Stimulated activated CD8-positive, alpha-beta memory T cell treated with anti-CD3 and anti-CD28 coated beads, Interleukin-2, amount 100 ng/mL, for 1 hour (primary cell): ENCODE measurements at regions not wholly inside any gene's neighbourhood (a gene's known extent, or its start where the extent isn't known, plus 50 kb on each side); places are given as distances from the start of the nearest gene placed in this dataset.
"Not testable (repeated sequence)": the region's sequence is repeated elsewhere in the genome, so short reads cannot be mapped to it uniquely, and the experiment has no call there.

Experiments used
- DNase-seq, 2 donors: peaks; one replicate each; pipeline ENCODE4 v3.0.0-alpha.2; 2020; ENCODE audit warnings: low read depth in 2 of 2

DNA sequence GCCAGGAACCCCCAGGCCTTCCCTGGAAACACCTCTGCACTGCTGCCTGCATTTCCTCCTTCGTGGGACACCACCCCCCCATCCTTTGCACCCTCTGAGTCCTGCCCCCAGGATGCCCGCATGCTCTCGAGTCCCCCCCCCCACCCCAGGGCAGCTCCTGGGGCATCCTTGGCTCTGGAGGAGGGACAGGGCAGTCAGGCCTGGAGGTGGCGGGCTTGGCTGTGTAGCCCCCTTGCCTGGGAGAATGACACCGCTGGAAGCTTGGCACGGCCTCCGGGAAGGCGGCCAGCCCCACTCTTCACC lies 98.9 kb upstream of the GSE1 start:
- no peak for DNase-seq

DNA sequence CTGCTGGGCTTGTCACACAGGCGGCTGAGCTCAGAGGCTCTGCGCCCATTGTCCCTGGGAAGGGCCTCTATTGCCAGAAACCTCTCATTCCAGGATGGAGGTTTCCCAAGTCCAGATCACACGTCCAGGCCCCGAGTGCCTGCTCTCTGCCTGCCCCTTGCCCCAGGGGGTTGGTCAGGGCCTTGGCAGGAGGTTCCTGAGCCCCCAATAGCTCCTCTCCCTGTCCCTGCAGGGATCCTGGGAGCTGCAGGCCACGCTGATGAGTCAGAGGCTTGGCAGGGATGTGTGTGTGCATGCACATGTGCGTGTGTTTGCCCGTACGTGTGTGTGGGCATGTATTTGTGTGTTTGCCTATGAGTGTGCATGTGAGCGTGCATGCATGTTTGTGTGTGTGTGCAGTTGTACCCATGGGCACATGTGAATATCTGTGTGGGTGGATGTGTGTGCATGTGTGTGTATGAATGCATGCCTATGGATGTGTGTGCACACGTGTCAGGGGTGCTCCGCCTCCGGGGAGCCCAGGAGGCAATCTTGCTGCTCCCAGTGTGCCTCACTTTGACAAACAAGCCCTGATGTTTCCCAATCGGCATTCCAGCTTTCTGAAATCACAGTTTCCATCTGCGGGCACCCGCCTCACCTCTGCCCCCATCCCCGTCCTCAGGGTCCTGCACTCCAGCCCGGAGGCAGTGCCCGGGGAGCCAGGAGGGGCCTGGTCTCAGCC lies 98.4 kb upstream of the GSE1 start:
- DNase-seq = no peak

DNA sequence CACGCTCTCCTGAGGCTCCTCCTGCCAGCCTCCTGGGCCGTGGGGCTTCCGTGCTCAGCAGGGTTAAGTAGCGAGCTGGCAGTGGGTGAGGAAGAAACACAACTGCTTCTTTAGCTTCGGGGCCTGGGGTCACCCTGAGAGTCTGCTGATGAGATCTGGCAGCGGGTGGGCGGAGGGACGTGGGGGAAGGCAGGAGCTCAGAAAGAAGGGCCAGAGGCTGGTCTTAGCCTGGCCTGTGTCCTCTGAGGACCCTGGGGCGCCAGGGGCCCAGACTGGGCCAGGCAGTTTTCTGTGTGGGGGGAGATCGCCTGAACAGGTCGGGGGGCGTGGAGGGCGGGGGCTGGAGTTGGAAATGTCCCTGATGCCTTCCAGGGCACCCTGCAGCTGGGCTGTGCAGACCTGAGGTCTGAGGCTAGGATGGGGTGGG lies 97.8 kb upstream of the GSE1 start:
- DNase-seq = no peak

DNA sequence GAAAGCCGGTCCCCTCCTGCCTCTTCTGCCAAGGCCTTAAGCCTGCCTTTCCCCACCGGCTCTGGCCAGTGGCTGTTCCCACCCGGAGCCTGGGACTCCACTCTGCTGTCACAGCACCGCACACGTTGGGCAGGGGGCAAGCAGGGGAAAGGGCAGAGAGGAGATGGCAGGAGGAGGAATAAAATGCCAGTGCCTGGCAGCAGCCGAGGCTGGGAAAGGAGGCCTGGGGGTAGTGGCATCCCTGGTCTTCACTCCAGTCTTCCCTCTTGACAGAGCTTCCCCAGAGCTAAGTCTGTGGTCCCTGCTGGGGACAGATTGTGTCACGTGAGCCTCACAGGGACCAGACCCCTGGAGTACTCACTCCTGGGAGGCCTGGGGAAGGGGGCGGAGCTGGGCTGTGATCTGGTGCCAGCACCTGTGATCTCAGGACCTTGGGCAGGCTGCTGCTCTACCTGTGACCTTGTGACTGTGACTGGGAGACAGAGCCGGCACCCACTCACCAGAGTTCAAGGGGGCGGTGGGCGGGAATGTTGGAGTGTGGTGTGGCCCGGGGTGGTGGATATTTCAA lies 97.2 kb upstream of the GSE1 start:
- no peak for DNase-seq

DNA sequence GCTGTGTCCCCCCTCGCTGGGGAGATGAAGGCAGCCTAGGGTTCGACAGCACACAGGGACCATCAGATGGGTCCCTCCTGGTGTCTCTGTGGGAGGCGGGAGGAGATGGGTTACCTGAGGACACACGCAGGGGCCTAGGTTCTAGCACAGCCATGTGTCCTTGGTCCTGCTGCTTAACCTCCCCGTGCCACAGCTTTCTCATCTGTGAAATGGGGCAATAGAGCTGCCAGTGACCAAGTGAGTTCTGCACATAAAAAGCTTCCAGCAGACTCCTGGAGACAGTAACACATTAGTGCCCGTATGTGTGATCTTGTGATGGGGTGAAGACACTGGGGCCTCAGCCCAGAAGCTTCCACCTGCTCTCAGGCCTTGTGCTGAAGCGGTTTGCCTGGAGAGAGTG lies 96.0 kb upstream of the GSE1 start:
- DNase-seq = no peak

DNA sequence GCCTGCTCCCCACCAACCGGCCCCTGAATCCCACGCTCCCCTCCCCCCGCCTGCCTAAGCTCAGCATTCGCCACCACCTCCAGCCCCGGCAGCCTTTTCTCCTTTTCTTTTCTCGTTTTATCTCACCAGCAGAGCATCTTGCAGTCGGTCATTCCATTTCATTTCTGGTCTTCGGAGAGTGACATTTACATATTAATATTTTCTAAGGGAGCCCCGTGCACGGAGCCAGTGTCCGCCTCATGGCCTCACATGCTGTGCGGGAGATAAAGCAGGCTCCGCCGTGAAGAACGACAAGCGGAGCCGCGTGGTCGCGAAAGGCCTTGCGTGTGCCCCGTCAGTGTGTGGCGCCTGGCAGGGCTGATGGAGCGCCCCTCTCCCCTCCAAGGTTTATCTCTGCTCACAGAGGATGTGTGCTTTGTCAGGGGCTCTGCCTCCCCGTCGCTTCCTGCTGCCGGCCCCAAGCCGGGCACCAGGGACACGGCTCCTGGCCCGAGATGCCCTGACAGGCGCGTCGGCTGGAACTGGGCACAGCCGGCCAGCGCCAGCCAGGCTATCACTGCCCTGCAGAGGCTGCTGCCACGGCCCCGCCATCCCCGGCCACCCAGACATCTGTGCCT lies 95.5 kb upstream of the GSE1 start:
- no peak for DNase-seq

DNA sequence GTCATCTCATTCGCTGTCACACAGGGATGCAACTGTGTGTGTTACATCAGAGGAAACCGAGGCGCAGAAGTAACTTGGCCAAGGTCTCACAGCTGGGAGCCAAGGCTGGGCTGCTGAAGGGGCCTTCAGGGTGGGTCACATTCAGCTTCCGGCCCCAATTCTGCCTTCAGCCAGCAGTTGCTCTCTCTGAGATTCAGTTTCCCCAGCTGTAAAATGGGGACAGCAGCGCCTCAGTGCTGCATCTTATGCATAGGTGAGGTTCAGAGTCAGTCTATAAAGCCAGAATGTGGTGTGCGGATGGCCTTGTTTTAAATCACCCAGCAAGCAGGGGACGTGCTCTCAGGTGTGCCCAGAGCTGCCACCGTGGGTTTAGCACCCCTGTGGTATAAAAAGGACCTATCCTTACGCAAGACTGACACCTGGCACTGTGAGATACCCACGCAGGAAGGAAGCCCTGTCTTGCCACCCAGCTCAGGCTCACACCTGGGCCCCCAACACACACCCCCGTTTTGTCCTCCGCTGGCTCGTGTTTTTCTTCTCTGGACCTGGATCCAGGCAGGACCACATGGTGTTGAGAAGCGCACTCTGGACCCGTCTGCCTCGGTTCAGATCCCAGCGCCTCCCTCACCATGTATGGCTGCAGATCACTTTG lies 94.6 kb upstream of the GSE1 start:
- no peak for DNase-seq

DNA sequence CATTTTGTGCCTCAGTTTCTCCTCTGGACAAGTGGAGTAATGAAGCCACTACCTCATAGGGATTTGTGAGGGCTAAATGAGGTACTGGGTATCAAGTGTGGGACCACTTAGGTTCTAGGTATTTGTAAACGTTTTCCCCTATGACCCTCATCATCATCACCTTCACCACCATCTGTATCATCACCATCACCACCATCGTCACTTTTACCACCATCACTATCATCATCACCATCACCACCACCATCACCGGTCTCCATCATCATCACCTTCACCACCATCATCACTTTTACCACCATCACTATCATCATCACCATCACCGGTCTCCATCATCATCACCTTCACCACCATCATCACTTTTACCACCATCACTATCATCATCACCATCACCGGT lies 94.1 kb upstream of the GSE1 start:
- not testable (repeated sequence) for DNase-seq

DNA sequence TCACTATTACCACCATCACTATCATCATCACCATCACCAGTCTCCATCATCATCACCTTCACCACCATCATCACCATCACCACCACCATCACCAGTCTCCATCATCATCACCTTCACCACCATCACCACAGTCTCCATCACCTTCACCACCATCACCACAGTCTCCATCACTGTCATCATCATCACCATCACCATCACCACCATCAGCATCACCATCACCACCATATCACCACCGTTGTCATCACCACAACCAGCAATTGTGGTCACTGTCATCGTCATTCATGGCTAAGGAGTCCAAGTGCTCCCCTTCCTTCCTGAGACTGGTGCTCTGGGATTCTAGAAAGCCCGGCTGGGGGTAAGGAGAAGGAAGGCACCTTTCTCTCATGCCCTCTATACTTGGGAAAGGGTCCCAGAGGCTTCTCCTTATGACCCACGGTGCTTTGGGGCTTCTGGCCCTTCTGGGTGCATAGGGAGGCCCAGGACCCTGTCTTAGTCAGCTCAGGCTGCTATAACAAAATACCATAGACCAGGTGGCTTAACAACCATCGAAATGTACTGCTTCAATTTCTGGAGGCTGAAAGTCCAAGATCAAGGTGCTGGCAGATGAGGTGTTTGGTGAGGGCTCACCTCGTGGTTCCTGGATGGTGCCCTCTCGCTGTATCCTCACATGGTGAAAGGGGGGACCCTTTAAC lies 93.4 kb upstream of the GSE1 start:
- DNase-seq = no peak

DNA sequence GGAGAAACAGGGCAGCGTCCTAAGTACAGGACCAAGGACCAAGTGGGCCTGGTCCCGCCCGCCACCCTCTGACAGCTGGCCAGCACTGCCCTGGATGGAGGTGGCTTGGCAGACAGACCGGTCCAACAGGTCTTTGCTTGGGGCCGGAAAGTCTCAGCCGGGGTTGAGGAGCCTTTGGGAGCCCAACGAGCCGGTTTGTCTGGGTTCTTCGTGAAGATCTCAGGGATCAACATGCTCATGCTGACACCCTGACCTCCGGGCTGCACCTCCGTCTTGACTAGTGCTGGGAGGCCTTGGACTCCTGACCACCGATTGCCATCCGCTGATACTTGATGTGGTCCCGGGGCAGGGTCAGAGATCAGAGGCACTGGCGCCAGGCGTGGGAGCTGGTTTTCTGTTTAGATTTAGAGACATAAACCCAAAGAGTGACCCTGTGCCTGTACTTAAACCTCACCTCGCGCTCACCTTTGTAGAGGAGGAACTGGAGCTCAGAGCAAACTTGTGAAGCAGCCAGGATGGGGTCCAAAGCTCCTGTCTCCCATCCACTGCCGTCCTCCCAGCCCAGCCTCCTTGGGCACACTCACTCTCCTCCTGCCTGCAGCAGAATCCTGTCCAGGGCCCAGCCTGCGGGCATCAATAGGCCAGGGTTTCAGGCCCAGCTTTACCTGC lies 92.1 kb upstream of the GSE1 start:
- no peak for DNase-seq

DNA sequence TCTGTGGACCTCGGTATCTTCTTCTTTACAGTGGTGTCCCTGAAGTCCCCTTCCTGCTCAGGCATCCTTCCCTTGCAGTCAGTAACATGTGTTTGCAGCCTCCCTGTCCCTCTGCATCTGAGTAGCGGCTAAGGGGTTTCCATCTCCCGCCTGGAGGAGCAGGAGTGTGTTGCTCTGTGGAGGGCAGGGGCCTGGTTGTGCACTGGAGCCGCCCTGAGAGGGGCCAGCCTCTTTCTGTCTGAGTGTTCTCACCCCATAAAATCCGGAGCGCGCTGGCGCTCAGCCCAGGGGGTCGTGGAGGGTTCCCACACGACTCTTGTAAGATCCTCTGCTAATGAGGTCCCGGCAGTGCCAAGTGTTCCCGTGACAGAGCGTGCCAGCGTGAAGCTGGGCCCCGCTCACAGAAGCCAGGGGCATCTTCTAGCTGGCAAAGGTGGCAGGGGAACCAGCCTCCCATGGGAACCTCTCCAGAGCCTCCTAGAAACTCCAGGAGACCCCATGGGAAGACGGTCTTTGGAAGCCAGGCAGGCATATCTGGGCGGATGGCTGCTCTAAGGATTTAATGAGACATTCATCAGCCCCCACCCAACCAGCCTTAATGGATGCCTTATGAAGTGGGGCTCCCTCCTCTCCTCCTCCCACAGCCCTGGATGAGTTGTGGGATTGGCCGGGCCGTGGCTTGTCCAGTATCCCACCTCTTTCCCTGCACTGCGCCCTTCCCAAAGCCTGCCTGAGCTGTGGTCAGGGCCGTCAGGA lies 91.4 kb upstream of the GSE1 start:
- DNase-seq = no peak

DNA sequence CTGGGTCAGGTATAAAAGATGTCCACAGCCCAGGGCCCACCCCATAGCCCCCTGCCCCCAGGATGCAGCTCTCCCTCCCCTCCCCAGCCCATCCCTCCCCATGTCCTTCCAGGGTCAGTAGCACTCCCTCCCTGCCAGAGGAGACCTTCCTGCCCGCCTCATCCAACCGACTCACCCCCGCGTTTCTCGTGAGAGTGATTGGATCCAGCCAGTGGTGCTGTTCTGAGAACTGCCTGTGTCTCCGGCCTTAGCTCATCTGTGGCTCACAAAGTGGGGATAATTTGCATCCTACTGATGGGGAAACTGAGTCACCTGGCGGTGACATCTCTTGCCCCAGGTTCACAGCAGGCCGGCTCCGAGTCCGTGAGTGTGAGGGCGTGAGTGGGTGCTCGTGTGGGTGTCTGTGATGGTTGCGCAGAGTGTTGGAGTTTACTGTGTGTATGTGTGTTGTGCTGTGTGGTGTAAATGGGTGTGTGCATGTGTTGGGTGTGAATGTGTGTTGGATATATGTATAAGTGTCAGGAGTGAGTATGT lies 90.7 kb upstream of the GSE1 start:
- no peak for DNase-seq

DNA sequence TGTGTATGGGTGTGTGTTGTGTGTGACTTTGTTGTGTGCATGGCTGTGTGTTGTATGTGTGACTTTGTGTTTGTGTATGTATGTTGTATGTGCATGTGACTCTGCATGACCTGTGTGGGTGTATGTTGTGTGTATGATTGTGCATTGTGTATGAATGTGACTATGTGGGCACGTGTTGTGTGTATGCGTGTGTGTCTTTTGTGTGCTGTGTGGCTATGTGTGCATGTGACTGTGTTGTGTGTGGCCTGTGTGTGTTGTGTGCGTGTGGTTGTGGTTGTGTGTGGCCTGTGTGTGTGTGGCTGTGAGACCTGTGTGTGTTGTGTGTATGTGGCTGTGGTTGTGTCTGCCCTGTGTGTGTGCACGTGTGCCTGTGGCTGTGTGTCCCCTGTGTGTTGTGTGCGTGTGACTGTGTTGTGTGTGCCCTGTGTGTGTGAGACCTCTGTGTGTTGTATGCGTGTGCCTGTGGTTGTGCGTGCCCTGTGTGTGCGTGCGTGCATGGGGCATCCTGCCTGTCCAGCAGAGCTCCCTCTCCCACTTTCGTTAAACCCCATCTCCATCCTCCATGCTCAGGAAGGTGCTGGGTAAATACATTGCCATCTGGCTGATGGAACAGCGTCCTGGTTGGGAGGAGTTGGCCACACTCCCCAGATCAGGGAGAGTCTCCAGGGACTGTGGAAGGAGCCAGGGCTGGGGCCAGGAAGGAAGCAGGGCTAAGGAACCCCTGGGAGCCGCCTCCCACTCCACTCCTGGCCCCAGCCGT lies 90.1 kb upstream of the GSE1 start:
- DNase-seq = no peak

DNA sequence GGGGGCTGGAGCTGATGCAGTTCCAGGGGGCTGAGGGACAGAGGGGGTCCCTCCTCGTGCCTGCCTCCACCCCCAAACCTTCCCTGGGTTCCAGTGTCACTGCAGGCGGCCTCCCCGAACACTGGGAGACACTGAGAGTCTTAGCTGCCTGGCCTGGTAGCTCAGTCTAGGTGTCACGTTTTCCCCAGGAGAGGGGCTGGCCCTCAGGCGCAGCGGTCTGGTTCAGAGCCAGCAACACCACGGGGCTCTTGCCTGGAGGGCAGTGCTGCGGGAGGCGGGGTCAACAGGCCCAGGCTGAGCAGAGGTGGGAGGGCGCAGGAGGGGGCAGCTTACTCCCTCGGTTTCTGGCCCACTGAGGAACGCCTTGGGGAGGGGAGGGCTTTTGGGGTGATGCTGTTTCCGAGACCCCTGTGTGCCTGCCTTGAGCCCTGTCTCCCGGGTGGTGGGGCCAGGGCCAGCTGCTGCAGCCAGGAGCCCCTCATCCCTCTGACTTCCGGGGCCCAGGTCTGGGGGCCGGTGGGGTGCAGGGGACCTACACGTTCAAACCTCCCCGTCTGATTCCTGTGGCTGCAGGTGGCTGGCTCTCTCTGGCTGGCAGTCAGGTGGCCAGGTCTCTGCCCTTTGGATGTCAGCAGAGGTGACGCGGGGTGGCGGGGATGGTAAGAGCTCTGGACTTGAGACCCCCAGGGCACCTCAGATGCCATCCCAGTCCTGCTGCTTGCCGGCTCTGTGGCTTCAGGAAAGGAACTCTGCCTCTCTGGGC lies 89.3 kb upstream of the GSE1 start:
- DNase-seq = no peak

DNA sequence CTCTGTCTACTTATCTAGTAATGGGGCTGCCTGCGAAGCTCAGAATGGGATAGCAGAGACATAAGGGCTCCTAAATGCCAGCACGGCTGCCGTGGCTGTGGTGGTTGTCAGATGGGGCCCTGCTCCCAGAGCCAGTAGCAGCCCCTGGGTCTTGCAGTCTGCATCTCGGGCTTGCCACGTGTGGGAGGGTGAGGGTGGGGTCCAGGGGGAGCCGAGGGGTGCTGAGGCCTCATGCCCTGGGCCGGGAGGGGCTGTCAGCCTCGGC lies 88.8 kb upstream of the GSE1 start:
- DNase-seq = no peak

DNA sequence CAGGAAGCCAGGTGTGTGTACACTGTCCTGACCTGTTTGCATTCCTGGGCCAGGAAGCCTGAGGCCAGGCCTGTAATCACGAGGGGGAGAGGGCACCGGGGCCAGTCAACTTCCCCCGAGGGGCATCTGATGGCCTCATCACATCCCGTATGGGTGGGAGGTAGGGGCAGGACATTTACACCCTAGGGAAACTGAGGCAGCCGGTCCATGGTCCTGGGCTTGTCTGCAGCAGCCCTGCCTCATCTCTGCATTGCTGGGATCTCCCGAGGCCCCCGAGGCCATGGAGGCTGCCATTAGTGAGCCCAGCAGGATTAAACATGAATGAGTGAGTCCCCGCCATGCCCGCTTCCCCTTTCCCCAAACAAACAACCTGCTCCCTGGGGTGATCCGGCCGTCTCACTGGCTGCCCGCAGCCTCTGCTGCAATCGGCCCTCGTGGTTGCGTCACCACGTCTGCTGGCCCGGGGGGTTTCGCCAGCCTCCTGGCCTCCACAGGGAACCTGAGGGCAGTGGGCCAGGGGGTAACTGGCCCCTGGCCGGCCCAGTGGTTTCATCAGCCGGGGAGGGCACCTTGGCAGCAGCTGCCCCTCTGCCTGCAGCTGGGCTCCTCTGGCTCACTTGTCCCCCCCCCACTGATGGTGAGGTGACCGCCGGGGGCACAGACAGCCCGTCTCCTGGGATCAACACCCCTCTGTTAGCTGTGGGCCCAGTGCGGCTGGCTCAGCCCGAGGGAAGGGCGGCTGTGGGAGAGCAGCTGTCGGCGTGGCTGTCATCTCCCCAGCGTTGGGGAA lies 88.3 kb upstream of the GSE1 start:
- DNase-seq = no peak

DNA sequence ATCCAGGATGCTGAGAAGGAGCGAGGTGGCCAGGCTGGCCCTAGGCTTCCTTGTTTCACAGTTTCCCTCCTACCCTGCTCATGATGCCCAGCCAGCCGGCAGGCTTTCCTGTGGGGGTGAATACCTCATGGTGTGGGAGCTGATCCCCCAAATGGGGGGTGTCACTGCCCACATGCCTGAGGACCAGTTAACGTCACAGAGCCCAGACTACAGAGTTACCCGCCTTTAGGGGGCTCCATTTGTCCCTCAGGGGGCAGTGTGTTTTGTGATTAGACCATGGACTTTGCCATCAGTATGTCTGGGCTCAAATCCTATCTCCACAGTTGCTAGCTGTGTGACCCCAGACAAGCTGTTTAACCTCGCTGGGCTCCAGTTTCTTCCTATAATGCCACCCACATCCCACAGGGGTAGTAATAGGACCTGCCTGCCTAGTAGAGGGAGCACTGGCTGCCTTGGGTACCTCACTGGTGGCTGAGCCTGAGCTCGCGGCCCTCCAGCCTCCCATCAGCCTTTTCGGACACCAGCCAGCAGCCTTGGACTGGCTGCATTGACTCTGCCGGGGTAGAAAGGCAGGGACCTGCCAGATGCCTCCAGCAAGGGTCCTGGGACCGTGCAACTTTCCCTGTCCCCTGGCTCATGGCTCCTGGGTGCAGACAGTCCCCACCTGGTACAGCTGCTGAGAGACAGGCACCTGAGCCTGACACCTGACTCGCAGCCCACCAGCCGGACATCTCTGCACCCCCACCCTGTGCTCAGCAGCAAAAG lies 87.5 kb upstream of the GSE1 start:
- no peak for DNase-seq
